ENCODE measurements at regions not wholly inside any gene's neighbourhood (a gene's known extent, or its start where the extent isn't known, plus 50 kb on each side); places are given as distances from the start of the nearest gene placed in this dataset.

DNA sequence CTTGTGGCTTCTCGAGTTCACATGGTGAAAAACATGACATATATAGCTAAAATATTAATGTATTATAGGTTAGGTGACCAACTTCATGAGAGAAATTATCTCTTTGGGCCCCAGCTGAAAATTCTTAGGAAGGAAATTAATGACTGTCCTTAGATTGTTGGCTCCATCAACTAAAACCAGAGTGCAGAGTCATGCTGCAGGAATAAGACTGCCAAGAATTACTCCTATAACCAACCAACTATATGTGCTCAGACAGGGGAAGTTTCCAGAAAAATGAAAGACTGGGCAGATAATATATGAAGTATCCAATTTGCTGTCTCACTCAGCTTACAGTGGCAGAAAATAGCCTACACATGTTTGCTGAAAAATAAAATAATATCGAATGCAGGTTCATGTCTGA lies 71.0 kb upstream of the TMEFF2 start:
- Mint-ChIP-seq H3K36me3 (ENCODE audit: low read depth) (no peaks in the 10 kb centered on the region), H3K27me3 (no peaks in the 10 kb centered on the region), H3K4me3 (no peak overlapping the region), H3K4me1 (no peaks in the 10 kb centered on the region), H3K27ac (no peak overlapping the region)
- H3K9me3 ChIP-seq (ENCODE audit: control insufficient read depth, low read length, poor library complexity, severe bottlenecking): no peaks in the 10 kb centered on the region
- ATAC-seq (no peak), DNase-seq (no peak)

- ATAC-seq: no peak
Measured at GRCh38 chr2:192254444-192254843, 59.7 kb upstream of the TMEFF2 start.

GRCh38 chr2:192253692-192254091 lies 59.0 kb upstream of the TMEFF2 start:
- no peak overlapping the region for H3K4me3 Mint-ChIP-seq
- no peak overlapping the region for H3K27ac Mint-ChIP-seq
- ATAC-seq: no peak
- H3K4me1 Mint-ChIP-seq: no peaks in the 10 kb centered on the region
- no peaks in the 10 kb centered on the region for H3K36me3 Mint-ChIP-seq (ENCODE audit: low read depth)
- no peaks in the 10 kb centered on the region for H3K27me3 Mint-ChIP-seq
- H3K9me3 ChIP-seq (ENCODE audit: control insufficient read depth, low read length, poor library complexity, severe bottlenecking): no peaks in the 10 kb centered on the region
- DNase-seq: no peak

More at GRCh38 chr2:192254444-192254843, 59.7 kb upstream of the TMEFF2 start:
- Mint-ChIP-seq H3K4me1 (no peaks in the 10 kb centered on the region), H3K4me3 (no peak overlapping the region), H3K36me3 (ENCODE audit: low read depth) (no peaks in the 10 kb centered on the region), H3K27me3 (no peaks in the 10 kb centered on the region), H3K27ac (no peak overlapping the region)
- no peak for DNase-seq
- no peaks in the 10 kb centered on the region for H3K9me3 ChIP-seq (ENCODE audit: control insufficient read depth, low read length, poor library complexity, severe bottlenecking)

DNA sequence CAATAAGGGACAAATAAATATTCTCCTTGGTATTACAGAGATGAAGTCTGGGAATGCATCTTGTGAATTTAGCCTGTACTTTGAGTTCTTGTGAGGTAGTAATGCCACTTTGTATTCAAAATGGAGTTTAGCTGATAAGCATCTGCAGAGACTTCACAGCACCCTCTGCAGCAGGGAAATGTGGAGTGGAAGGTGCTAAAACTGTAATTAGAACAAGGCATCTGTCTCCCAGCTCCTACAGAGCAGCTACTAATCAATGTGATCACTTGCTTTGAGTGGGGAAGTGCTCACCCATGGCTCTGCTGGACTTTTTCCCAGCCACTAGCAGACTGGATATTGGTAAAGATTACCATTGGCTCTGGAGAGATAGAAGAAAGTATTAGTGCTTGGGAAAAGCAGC lies 56.2 kb upstream of the TMEFF2 start:
- no peaks in the 10 kb centered on the region for H3K9me3 ChIP-seq (ENCODE audit: control insufficient read depth, low read length, poor library complexity, severe bottlenecking)
- H3K4me1 Mint-ChIP-seq: no peaks in the 10 kb centered on the region
- H3K4me3 Mint-ChIP-seq: no peak overlapping the region
- no peaks in the 10 kb centered on the region for H3K27me3 Mint-ChIP-seq
- no peaks in the 10 kb centered on the region for H3K36me3 Mint-ChIP-seq (ENCODE audit: low read depth)
- DNase-seq (no peak), ATAC-seq (no peak)
- H3K27ac Mint-ChIP-seq: no peak overlapping the region

DNA sequence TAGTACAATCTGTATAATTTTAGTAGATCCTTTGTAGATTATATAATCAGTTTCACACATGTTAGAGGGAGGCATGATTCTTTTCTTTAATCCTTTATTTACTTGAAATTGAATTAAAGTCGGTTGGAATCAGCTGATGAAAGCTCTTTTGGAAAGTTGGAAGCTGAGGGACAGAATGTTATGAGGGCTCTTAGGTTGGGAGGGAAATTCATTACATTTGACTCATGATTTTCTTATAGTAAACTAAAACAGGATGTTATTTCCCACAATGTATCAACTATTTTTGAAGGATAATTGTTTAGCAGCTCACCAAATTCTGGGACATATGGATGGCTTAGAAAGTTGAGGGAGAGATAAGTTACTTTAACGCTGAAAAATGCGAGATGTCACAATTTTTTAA lies 52.7 kb upstream of the TMEFF2 start:
- Mint-ChIP-seq H3K4me3 (no peak overlapping the region), H3K36me3 (ENCODE audit: low read depth) (no peaks in the 10 kb centered on the region), H3K27me3 (no peaks in the 10 kb centered on the region), H3K27ac (no peak overlapping the region), H3K4me1 (no peaks in the 10 kb centered on the region)
- ATAC-seq: no peak
- H3K9me3 ChIP-seq (ENCODE audit: control insufficient read depth, low read length, poor library complexity, severe bottlenecking): no peaks in the 10 kb centered on the region
- DNase-seq: no peak

DNA sequence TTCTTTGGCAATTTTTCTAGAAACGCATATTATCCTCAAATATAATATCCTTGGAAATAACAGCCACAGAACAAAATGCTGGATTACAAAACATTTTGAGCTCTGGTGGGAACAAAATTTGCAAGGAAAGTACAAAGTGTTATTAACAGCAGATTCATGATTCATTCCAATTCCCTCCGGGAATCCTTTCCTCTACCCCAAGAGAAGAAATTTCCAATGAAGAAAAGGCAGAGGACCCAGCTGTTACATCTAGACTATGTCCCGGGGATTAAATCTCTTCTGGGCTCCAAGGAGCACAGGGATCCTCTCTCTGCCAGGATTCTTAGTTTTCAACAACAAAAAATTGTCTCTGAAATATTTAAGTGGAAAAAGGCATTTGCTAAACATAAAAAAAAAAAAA lies 51.6 kb upstream of the TMEFF2 start:
- ATAC-seq (no peak), DNase-seq (no peak)
- Mint-ChIP-seq H3K4me1 (no peaks in the 10 kb centered on the region), H3K36me3 (ENCODE audit: low read depth) (no peaks in the 10 kb centered on the region), H3K4me3 (no peak overlapping the region), H3K27me3 (peaks cover 8% of the 10 kb centered on the region), H3K27ac (no peak overlapping the region)
- no peaks in the 10 kb centered on the region for H3K9me3 ChIP-seq (ENCODE audit: control insufficient read depth, low read length, poor library complexity, severe bottlenecking)

DNA sequence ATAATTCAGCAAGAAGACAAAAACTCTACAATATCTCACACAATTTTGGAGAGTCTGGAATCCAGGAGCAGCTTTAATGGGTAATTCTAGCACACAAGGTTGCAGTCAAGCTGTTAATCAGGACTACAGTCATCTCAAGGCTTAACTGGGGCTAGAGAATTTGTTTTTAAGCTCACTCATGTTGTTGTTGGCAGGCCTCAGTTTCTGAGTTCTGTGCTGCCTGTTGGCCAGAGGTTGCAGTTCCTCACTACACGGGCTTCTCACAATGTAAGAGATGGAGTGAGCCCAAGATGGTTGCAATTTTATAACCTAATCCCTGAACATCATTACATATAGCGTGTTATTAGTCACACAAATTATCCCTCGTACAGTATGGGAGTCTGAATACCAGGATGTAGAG lies 50.6 kb upstream of the TMEFF2 start:
- H3K36me3 Mint-ChIP-seq (ENCODE audit: low read depth): no peaks in the 10 kb centered on the region
- H3K4me3 Mint-ChIP-seq: no peak overlapping the region
- peaks cover 9% of the 10 kb centered on the region for H3K27me3 Mint-ChIP-seq
- no peaks in the 10 kb centered on the region for H3K4me1 Mint-ChIP-seq
- ATAC-seq (no peak), DNase-seq (no peak)
- H3K9me3 ChIP-seq (ENCODE audit: control insufficient read depth, low read length, poor library complexity, severe bottlenecking): no peaks in the 10 kb centered on the region
- H3K27ac Mint-ChIP-seq: no peak overlapping the region
